Psoas muscle (tissue), 7 donors: ENCODE measurements at regions not wholly inside any gene's neighbourhood (a gene's known extent, or its start where the extent isn't known, plus 50 kb on each side); places are given as distances from the start of the nearest gene placed in this dataset.
"Not testable (repeated sequence)": the region's sequence is repeated elsewhere in the genome, so short reads cannot be mapped to it uniquely, and the experiment has no call there.

Experiments used
- ATAC-seq, 4 donors: fragments of 200-7000 bp; cut with Tn5 transposase; one replicate each; pipeline ENCODE4 v1.9.1; 2020; ENCODE audit warnings: moderate library complexity in 3 of 4, mild to moderate bottlenecking in 2 of 4
- DNase-seq, 2 donors: peaks; one replicate each; pipeline ENCODE4 v3.0.0-alpha.2; 2020
- H3K27ac ChIP-seq: fragments of 200-600 bp; one replicate; pipeline ENCODE4 v1.8.0; 2022
- H3K27me3 ChIP-seq, 3 donors: fragments of 200-600 bp in 1 of 3; one replicate each; pipeline versions ENCODE4 v1.6.1 to v1.8.0; 2013 to 2022; ENCODE audit warnings: low read length in 2 of 3, mild to moderate bottlenecking in 2 of 3, moderate library complexity in 1 of 3; ENCODE audit not compliant: insufficient read depth in 3 of 3
- H3K36me3 ChIP-seq, 2 donors: fragments of 200-600 bp in 1 of 2; one replicate each; pipeline versions ENCODE4 v1.6.1 to v1.8.0; 2013 to 2022; ENCODE audit warnings: low read depth in 1 of 2, mild to moderate bottlenecking in 1 of 2, moderate library complexity in 1 of 2; ENCODE audit not compliant: insufficient read depth in 1 of 2
- H3K4me1 ChIP-seq: fragments of 200-600 bp; one replicate; pipeline ENCODE4 v1.8.0; 2022
- H3K4me3 ChIP-seq: fragments of 200-600 bp; one replicate; pipeline ENCODE4 v1.8.0; 2022; ENCODE audit warnings: mild to moderate bottlenecking
- H3K9me3 ChIP-seq: fragments of 200-600 bp; one replicate; pipeline ENCODE4 v1.8.0; 2022
- CTCF ChIP-seq: fragments of 200-600 bp; IDR thresholded peaks from one replicate; pipeline ENCODE4 v1.8.0; 2022; ENCODE audit warnings: antibody characterized with exemption
- WGBS, 3 donors: extraction: QIAGEN DNeasy Blood & Tissue Kit; methylation state at CpG; one replicate each; pipeline versions ENCODE4 v1.1.6 to v1.1.7; 2013; 5-methylcytosine and 5-hydroxymethylcytosine counted together
- intact Hi-C, 2 donors: fragments of 100-400 bp; cut with DNase I; formaldehyde crosslinking; loops; one replicate each; pipeline versions ENCODE4 v1.11.0 to v1.14.2; 2022
- donor health status: healthy with polysubstance abuse.
- donor health status: DM: no; HTN: no; CAD: no; lungs with moderate emphysema.
- donor health status: Bipolar disorder and iron deficiency.
- donor health status: healthy.
- donor health status: DM: yes; HTN: yes; CAD: no.
- donor health status: DM: no; HTN: no; CAD: no.
- donor health status: DM: yes; HTN: yes; CAD: no.

- no peak for ATAC-seq
- WGBS, 3 donors, result 51 to 63% (median 56%) methylated on average over 4 of the region's 4 CpGs
- intact Hi-C loops, result no loop called here
Observed at GRCh38 chr5:9765419-9766140, 135.4 kb upstream of the TAS2R1 start.

GRCh38 chr5:9761706-9762105 is 131.6 kb upstream of the TAS2R1 start:
- H3K9me3 ChIP-seq, result no peaks in the 10 kb centered on the region
- DNase-seq (no peak), ATAC-seq (no peak)
- no peak for TF ChIP-seq CTCF
- no peaks in the 10 kb centered on the region for H3K27me3 ChIP-seq
- H3K27ac ChIP-seq, result no peak overlapping the region
- intact Hi-C loops, result no loop called here
- H3K4me3 ChIP-seq, result no peak overlapping the region
- H3K36me3 ChIP-seq, result no peaks in the 10 kb centered on the region
- H3K4me1 ChIP-seq, result no peaks in the 10 kb centered on the region
- WGBS, 3 donors, result 59 to 61% (median 60%) methylated on average over 4 of the region's 4 CpGs

More at GRCh38 chr5:9765419-9766140, 135.4 kb upstream of the TAS2R1 start:
- no peak overlapping the region for H3K27ac ChIP-seq
- H3K4me1 ChIP-seq, result no peaks in the 10 kb centered on the region
- no peaks in the 10 kb centered on the region for H3K9me3 ChIP-seq
- DNase-seq, result no peak
- no peak overlapping the region for H3K4me3 ChIP-seq
- H3K36me3 ChIP-seq, result no peaks in the 10 kb centered on the region
- no peak for TF ChIP-seq CTCF
- H3K27me3 ChIP-seq, result no peaks in the 10 kb centered on the region

DNA sequence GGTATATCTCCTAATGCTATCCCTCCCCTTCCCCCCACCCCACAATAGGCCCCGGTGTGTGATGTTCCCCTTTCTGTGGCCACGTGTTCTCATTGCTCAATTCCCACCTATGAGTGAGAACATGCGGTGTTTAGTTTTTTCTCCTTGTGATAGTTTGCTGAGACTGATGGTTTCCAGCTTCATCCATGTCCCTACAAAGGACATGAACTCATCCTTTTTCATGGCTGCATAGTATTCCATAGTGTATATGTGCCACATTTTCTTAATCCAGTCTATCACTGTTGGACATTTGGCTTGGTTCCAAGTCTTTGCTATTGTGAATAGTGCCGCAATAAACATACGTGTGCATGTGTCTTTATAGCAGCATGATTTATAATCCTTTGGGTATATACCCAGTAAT is 122.5 kb upstream of the TAS2R1 start:
- DNase-seq, H3K27ac ChIP-seq, intact Hi-C loops, ATAC-seq, H3K4me3 ChIP-seq, H3K36me3 ChIP-seq, H3K4me1 ChIP-seq, H3K27me3 ChIP-seq, H3K9me3 ChIP-seq: not testable (repeated sequence)
- 79 to 97% (median 95%) methylated on average over 3 to 4 of the region's 5 CpGs for WGBS, 3 donors

DNA sequence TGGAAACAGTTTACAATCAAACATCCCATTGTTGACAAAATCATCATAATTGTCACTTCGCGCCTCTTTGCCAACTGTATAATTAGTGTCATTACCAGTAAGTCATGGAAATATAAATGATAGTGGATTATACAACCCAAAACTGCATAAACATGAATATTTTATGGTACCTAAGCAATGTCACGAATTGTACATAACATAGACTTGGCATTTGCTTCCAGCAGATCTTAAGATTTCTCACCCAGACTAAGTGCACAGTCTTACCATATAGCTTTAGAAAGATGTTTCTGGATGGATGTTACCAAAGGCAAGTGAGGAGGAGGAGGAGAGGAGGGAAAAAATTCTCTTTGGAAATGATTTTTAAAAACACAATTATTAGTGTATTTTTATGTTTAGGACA is 113.4 kb upstream of the TAS2R1 start:
- WGBS, 3 donors, result 88 to 94% (median 92%) methylated on average over 3 of the region's 3 CpGs
- Histone ChIP-seq H3K27me3 (no peaks in the 10 kb centered on the region), H3K27ac (no peak overlapping the region), H3K9me3 (no peaks in the 10 kb centered on the region), H3K4me1 (no peaks in the 10 kb centered on the region), H3K36me3 (no peaks in the 10 kb centered on the region), H3K4me3 (no peak overlapping the region)
- DNase-seq (no peak), ATAC-seq (no peak)
- TF ChIP-seq CTCF, result no peak
- intact Hi-C loops, result no loop called here

- 92 to 96% (median 95%) methylated on average over 1 of the region's 1 CpG for WGBS, 3 donors
- no peaks in the 10 kb centered on the region for H3K36me3 ChIP-seq
- no peaks in the 10 kb centered on the region for H3K4me1 ChIP-seq
- no peaks in the 10 kb centered on the region for H3K27me3 ChIP-seq
- H3K4me3 ChIP-seq, result no peak overlapping the region
- intact Hi-C loops, result no loop called here
- no peaks in the 10 kb centered on the region for H3K9me3 ChIP-seq
- DNase-seq (no peak), ATAC-seq (no peak)
- H3K27ac ChIP-seq, result no peak overlapping the region
- no peak for TF ChIP-seq CTCF
Observed at GRCh38 chr5:9742848-9743247, 112.7 kb upstream of the TAS2R1 start.
